Posterior cingulate gyrus (tissue), 11 donors: ENCODE measurements at regions not wholly inside any gene's neighbourhood (a gene's known extent, or its start where the extent isn't known, plus 50 kb on each side); places are given as distances from the start of the nearest gene placed in this dataset.
"Not testable (repeated sequence)": the region's sequence is repeated elsewhere in the genome, so short reads cannot be mapped to it uniquely, and the experiment has no call there.

Experiments used
- DNase-seq, 10 donors: peaks; one replicate each; pipeline versions ENCODE4 v3.0.0 to v3.0.0-alpha.2; 2020 to 2021; ENCODE audit warnings: mixed read lengths in 3 of 10
- intact Hi-C: fragments of 100-400 bp; cut with DNase I; formaldehyde crosslinking; loops from one replicate; pipeline ENCODE4 v1.15.1; 2023

DNA sequence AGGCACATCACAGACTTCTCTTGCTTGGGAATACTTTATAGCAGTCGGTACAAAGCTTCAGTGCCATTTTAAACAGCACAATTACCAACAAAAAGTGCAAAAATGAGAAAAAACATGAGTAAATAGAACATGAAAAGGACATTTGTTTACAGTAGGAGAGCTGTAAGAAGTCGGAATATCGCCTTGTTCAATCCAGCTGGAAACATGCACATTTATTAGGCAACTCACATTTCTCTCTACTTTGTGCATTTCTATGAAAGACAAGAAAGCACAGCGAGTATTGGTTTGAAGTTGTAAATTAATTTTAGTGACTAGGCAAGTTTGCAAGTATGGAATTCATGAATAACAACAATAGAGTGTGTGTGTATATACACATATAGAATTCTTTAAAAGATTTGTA, 484.7 kb downstream of the DACH1 start:
- DNase-seq, result no peak

GRCh38 chr13:71380191-71380590, 486.8 kb downstream of the DACH1 start:
- intact Hi-C loops, result no loop called here
- no peak for DNase-seq

More for the DNA sequence above, 484.7 kb downstream of the DACH1 start:
- intact Hi-C loops, result no loop called here

DNA sequence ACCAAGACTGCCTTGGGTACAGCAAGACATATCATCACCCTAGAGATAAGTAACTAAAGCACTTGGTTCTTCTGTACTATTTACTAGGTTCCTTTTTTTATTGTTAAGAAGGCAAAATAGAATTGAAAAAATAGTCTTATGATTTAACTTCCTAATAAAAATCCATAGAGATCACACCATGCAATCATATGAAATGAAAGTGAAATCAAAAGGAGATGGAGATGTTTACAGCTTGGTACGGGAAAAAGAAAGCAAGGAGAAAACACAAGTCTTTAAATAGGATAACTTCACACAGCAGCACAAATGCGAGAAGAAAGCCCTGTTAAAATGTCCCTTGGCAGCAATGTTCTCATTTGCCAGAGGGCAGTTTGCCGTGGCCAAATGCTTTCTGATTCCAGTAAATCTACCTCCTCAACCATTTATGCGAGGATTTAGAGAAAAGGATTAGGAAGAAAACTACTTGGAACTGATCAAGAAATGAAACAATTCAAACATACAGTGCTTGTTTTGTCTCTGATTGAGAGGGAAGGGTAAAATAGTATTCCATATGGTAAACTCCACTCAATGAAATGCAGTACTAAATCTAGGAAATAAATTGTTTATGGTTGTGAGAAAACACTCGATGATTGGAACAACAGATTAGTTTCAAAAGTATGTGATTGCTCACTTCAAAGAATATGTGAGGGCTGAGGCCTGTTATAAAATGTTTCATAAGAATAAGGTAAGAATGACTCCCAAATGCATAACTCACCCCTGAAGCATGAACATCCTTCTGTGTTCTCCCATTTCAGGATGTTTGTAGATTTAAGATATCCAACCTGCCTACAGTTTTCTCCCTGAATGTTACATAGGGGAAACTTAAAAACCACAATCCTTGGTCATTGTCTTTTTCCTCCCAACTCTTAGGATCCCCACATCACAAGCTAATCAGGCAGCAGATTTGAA, 487.8 kb downstream of the DACH1 start:
- no peak for DNase-seq
- intact Hi-C loops, result no loop called here

DNA sequence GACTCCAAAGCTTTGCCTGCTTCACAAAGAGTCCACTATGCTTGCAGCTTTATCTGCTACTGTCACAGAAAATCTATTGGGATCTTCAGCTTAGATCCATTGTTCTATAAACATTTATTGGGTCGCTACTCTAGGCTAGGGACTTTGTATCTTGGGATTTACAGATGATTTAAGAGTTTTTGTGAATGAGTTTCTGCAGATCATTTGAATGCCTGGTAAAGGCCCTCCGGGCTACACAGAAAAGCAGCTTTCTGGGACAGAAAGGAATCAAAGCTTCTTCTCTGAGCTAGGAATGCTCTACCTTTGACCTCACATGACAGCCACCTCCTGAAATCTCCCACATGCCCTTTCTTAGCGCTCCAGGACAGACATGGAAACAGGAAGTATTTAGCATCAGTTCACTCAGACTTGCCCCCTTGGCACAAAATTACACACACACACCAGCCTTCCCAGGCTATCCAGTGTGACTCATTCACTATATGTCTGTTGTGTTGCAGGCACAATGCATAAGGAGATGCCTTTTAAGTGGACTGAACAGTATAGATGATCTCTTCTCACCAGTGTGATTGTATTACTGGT, 492.4 kb downstream of the DACH1 start:
- no peak for DNase-seq
- intact Hi-C loops, result no loop called here

DNA sequence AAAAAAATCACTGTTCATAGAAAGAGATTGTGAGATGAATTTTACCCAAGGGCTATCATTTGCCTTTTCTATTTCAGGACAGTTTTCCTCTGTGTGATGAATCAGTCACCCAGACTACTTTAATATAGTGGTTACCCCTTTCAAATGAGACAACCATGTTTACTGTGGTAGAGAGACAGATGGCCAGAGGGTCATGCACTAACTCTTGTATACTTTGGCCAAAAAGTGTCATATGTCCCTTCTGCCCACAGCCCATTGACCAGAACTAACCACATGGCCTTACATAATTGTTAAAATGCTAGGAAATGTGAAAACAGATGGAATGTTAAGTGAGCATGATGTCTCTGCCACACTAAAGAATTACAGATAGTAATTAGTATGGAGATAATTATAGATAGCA, 498.7 kb downstream of the DACH1 start:
- no peak for DNase-seq
- intact Hi-C loops, result no loop called here

DNA sequence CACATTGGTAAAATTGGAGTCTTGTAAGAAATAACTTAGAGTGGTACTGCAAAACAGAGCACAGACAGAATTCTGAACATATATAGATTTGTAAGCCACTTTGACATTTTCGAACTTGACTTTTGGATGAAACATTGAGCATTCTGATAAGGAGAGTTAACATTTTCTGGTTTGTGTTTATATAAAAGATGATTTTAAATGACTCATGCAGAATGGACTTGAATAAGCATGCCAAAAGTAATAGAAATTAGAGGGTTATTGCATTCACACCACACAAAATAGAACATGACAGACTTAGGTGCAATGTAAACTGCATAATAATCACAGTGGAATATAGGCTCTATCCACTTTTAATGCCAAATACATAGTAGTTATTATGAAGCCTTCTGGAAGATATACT, 507.0 kb downstream of the DACH1 start:
- DNase-seq, result no peak
- intact Hi-C loops, result no loop called here

GRCh38 chr13:71359641-71360040, 507.4 kb downstream of the DACH1 start:
- intact Hi-C loops, result no loop called here
- DNase-seq, result no peak

DNA sequence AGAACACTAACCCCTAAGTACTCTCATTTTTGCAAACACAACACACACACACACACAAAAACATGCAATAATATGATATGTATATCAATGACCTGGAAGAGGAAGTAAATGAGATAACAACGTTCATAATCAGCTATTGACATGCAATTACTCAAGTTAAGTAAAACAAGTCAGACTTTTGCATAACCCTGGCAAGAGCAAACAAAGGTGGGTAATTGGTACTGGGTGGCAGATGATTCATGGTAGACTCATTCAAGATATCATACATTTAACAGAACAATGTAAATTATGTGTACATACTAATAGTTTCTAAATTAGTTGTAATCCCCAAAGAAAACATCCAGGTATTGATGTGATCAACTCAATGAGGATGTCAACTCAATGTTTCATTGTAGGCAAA, 508.8 kb downstream of the DACH1 start:
- intact Hi-C loops, result no loop called here
- DNase-seq, result no peak

DNA sequence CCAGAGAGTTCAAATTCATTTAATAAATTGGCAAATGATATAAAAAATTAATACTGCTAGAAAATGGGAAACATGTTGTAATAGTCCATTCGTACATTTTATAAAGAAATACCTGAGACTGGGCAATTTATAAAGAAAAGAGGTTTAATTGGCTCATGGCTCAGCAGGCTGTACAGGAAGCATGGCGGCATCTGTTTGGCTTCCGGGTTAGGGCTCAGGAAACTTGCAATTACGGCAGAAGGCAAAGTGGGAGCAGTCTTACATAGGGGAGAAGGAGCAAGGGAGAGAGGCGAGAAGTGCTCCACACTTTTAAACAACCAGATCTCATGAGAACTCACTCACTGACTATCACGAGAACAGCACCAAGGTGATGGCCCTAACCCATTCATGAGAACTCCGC, 512.0 kb downstream of the DACH1 start:
- intact Hi-C loops, result no loop called here
- no peak for DNase-seq

GRCh38 chr13:71350886-71351285, 516.1 kb downstream of the DACH1 start:
- DNase-seq, result no peak
- intact Hi-C loops, result no loop called here

DNA sequence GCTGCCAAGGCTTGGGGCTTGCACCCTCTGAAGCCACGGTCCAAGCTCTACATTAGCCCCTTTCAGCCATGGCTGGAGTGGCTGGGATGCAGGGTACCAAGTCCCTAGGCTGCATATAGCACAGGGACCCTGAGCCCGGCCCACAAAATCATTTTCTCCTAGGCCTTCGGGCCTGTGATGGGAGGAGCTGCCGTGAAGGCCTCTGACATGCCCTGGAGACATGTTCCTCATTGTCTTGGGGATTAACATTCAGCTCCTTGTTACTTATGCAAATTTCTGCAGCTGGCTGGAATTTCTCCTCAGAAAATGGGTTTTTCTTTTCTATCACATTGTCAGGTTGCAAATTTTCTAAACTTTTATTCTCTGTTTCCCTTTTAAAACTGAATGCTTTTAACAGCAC, 521.1 kb downstream of the DACH1 start:
- intact Hi-C loops, result not testable (repeated sequence)
- peak in 1 of 10 donors; percentile 24 for DNase-seq

GRCh38 chr13:71339736-71340135, 527.3 kb downstream of the DACH1 start:
- DNase-seq, result no peak
- intact Hi-C loops, result no loop called here

- intact Hi-C loops, result no loop called here
- no peak for DNase-seq
Measured at GRCh38 chr13:71339005-71339404, 528.0 kb downstream of the DACH1 start.

- intact Hi-C loops, result no loop called here
Measured at GRCh38 chr13:71338070-71338469, 528.9 kb downstream of the DACH1 start.

GRCh38 chr13:71327266-71327665, 539.7 kb downstream of the DACH1 start:
- no peak for DNase-seq
- intact Hi-C loops, result no loop called here

More at GRCh38 chr13:71338070-71338469, 528.9 kb downstream of the DACH1 start:
- no peak for DNase-seq

DNA sequence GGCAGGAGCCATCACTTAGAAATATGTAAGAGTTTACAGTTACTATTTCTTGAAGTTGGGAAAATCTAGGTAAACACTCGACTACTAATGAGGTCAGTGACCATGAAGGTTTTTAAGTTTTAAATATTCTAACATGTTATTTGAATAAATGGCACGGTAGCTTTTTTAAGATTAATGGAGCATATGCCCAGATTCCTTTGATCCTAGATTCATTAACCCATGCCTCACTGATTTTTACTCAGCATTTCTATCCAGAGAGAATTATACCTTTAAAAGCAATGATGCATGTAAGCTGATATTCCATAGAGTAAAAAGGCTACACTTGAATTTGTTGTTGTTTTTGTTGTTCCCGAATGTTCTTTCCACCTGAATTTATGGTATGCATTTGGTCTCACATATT, 541.4 kb downstream of the DACH1 start:
- intact Hi-C loops, result no loop called here
- no peak for DNase-seq

- intact Hi-C loops, result no loop called here
- DNase-seq, result no peak
Measured at GRCh38 chr13:71323266-71323665, 543.7 kb downstream of the DACH1 start.

- intact Hi-C loops, result no loop called here
- DNase-seq, result peak in 1 of 10 donors; percentile 43
Measured at GRCh38 chr13:71320452-71320851, 546.6 kb downstream of the DACH1 start.

DNA sequence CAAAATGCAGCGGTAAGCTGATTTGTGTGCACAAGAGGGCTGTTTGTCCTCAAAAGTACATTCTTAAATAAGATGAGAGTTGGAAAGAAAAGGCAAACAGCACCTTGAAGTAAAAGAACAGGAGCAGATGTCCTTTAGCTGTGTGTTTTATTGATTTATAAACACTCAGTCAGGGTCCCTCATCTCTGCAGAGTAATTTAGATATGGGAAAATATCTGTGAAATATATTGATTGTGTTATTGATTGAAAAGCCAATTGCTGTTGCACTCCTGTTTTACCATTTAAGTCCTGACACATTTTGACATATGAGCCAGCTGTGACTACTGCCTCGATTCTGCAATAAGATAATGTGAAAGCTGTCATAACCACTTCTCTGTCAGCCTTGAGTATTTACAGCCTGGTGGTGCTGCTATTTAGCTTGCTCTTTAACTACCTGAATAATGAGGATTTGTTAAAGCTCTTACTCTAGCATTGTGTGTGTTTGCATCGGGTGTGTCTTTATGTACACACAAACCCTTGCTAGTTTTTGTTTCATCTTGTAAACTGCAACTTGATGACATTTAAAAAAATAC, 550.1 kb downstream of the DACH1 start:
- intact Hi-C loops, result no loop called here
- no peak for DNase-seq

DNA sequence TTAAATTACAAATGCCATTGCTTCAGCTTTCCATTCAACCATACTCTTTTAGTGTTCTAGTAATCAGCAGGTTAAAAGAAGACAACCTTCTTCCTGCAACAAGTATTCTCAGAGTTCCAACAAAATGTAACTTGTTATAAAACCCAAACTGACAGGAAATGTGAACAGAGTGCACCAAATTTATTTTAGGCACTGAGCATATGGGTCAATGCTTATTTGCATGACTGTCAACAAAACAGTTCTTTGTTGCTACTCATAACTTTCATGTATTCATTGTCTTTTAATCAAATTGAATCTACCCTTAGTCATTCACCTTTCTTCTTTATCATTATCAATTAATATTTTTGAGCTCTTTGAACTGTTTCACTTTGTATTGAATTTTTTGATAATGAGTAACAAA, 554.1 kb downstream of the DACH1 start:
- intact Hi-C loops, result no loop called here
- no peak for DNase-seq

DNA sequence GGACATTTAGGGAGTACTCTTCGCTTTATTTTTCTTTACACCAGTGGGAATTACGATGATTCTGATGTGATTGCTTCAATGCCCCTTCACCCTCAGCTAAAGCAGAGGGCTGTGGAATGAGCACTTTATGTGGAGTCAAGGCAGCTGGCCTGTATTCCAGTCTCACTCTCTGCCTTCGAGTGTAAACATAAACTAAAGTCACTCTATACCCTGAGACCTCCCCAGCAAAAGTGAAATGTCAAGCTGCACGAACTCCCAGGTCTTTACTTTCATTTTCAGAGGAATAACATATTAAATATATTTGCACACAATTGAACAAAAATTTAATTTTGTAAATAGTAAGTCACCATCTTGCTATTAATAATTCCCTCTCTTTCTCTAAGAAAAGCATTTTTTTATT, 557.1 kb downstream of the DACH1 start:
- intact Hi-C loops, result no loop called here
- DNase-seq, result no peak

GRCh38 chr13:71306821-71307220, 560.2 kb downstream of the DACH1 start:
- intact Hi-C loops, result no loop called here
- DNase-seq, result no peak
